Sigmoid colon (tissue), 6 donors: ENCODE measurements at regions not wholly inside any gene's neighbourhood (a gene's known extent, or its start where the extent isn't known, plus 50 kb on each side); places are given as distances from the start of the nearest gene placed in this dataset.

Experiments used
- DNase-seq: peaks from one replicate; pipeline ENCODE4 v3.0.0-alpha.2; 2019
- H3K27ac ChIP-seq, 4 donors: fragments of 200-600 bp; sonication (generic); one replicate each; pipeline ENCODE4 v1.5.1; 2016 to 2019; ENCODE audit warnings: mild to moderate bottlenecking in 1 of 4
- H3K27me3 ChIP-seq, 3 donors: fragments of 200-600 bp; sonication (generic); one replicate each; pipeline ENCODE4 v1.5.1; 2019; ENCODE audit warnings: mild to moderate bottlenecking in 1 of 3
- H3K36me3 ChIP-seq, 4 donors: fragments of 200-600 bp; sonication (generic); one replicate each; pipeline ENCODE4 v1.5.1; 2016 to 2019
- H3K4me1 ChIP-seq, 4 donors: fragments of 200-600 bp; sonication (generic); one replicate each; pipeline ENCODE4 v1.5.1; 2017 to 2019
- H3K4me3 ChIP-seq, 4 donors: fragments of 200-600 bp; sonication (generic); one replicate each; pipeline ENCODE4 v1.5.1; 2017 to 2019; ENCODE audit warnings: mild to moderate bottlenecking in 2 of 4, moderate library complexity in 1 of 4
- H3K9me3 ChIP-seq, 4 donors: fragments of 200-600 bp in 3 of 4; sonication (generic) in 3 of 4; one replicate each; pipeline versions ENCODE4 v1.5.1 to v1.6.1; 2013 to 2019
- EP300 ChIP-seq, 4 donors: sonication (generic); formaldehyde crosslinking; IDR thresholded peaks; one replicate each; pipeline ENCODE4 v1.6.1; 2017; ENCODE audit warnings: antibody characterized with exemption in 4 of 4
- POLR2A ChIP-seq, 2 donors: fragments of 450-650 bp; IDR thresholded peaks; one replicate each; pipeline ENCODE4 v1.6.1; 2016; ENCODE audit warnings: antibody characterized with exemption in 2 of 2, mild to moderate bottlenecking in 2 of 2, moderate library complexity in 2 of 2
- POLR2AphosphoS5 ChIP-seq, 4 donors: sonication (generic); formaldehyde crosslinking; IDR thresholded peaks; one replicate each; pipeline ENCODE4 v1.6.1; 2017; ENCODE audit warnings: antibody characterized with exemption in 4 of 4
- WGBS, 2 donors: extraction: QIAGEN DNeasy Blood & Tissue Kit; methylation state at CpG; one replicate each; pipeline ENCODE4 v1.1.7; 2013; 5-methylcytosine and 5-hydroxymethylcytosine counted together
- intact Hi-C: fragments of 100-400 bp; cut with DNase I; formaldehyde crosslinking; loops from one replicate; pipeline ENCODE4 v1.15.1; 2023
- TF ChIP-seq, protein P1 (sequence below), 4 experiments: fragments of 450-650 bp in 3 of 4; fragments of 200-600 bp in 1 of 4; IDR thresholded peaks; one replicate each; pipeline ENCODE4 v1.5.1; 2016 to 2019; ENCODE audit warnings: antibody characterized with exemption in 4 of 4, mild to moderate bottlenecking in 3 of 4, moderate library complexity in 2 of 4
- donor health status: healthy with polysubstance abuse.
- donor health status: healthy.

DNA sequence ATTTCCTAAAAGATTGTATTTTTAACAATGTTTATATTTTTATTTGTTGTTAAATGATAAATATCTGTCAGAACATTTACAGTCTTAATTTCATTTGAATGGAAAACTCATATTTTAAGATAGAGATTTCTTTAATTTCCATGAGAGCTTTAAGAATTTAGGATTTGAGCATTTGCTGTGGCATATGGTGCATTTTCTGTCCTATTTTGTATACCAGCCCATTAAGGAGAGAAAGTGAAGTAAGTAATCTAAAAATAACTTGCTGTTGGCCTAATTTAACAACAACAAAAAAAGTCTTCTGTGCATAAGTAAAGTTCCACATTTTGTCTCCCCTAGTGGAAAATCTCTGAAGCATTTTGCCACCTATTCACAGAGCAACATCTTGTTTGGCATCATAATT is 190.9 kb upstream of the PPP1R3A start:
- Histone ChIP-seq H3K4me3 (no peak overlapping the region), H3K9me3 (no peaks in the 10 kb centered on the region)
- intact Hi-C loops, result no loop called here

GRCh38 chr7:114109304-114109703 is 190.5 kb upstream of the PPP1R3A start:
- peaks cover 0 to 80% (median 48%) of the 10 kb centered on the region in 4 donors for H3K4me1 ChIP-seq
- no peaks in the 10 kb centered on the region for H3K9me3 ChIP-seq
- H3K27ac ChIP-seq, result no peak overlapping the region
- no peaks in the 10 kb centered on the region for H3K36me3 ChIP-seq
- DNase-seq, result no peak
- TF ChIP-seq EP300 (IDR thresholded peaks at IDR 0.05) (no peak), POLR2A (IDR thresholded peaks at IDR 0.05) (no peak), POLR2AphosphoS5 (IDR thresholded peaks at IDR 0.05) (no peak)
- TF ChIP-seq, protein P1, sequence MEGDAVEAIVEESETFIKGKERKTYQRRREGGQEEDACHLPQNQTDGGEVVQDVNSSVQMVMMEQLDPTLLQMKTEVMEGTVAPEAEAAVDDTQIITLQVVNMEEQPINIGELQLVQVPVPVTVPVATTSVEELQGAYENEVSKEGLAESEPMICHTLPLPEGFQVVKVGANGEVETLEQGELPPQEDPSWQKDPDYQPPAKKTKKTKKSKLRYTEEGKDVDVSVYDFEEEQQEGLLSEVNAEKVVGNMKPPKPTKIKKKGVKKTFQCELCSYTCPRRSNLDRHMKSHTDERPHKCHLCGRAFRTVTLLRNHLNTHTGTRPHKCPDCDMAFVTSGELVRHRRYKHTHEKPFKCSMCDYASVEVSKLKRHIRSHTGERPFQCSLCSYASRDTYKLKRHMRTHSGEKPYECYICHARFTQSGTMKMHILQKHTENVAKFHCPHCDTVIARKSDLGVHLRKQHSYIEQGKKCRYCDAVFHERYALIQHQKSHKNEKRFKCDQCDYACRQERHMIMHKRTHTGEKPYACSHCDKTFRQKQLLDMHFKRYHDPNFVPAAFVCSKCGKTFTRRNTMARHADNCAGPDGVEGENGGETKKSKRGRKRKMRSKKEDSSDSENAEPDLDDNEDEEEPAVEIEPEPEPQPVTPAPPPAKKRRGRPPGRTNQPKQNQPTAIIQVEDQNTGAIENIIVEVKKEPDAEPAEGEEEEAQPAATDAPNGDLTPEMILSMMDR (IDR thresholded peaks at IDR 0.05), result no peak
- intact Hi-C loops, result no loop called here
- no peaks in the 10 kb centered on the region for H3K27me3 ChIP-seq
- WGBS, 2 donors, result 90 to 95% methylated on average over 1 of the region's 1 CpG
- no peak overlapping the region for H3K4me3 ChIP-seq

More for the DNA sequence above, 190.9 kb upstream of the PPP1R3A start:
- H3K27ac ChIP-seq, result no peak overlapping the region
- peaks cover 0 to 79% (median 48%) of the 10 kb centered on the region in 4 donors for H3K4me1 ChIP-seq
- DNase-seq, result no peak
- no peak for TF ChIP-seq EP300 (IDR thresholded peaks at IDR 0.05)
- TF ChIP-seq POLR2AphosphoS5 (IDR thresholded peaks at IDR 0.05), result no peak
- TF ChIP-seq, protein P1 (IDR thresholded peaks at IDR 0.05), result no peak
- TF ChIP-seq POLR2A (IDR thresholded peaks at IDR 0.05), result no peak
- H3K27me3 ChIP-seq, result no peaks in the 10 kb centered on the region
- H3K36me3 ChIP-seq, result no peaks in the 10 kb centered on the region

GRCh38 chr7:114108510-114108909 is 189.7 kb upstream of the PPP1R3A start:
- no peaks in the 10 kb centered on the region for H3K9me3 ChIP-seq
- H3K4me3 ChIP-seq, result no peak overlapping the region
- H3K27ac ChIP-seq, result no peak overlapping the region
- TF ChIP-seq, protein P1 (IDR thresholded peaks at IDR 0.05), result no peak
- no peak for TF ChIP-seq POLR2A (IDR thresholded peaks at IDR 0.05)
- no peak for TF ChIP-seq EP300 (IDR thresholded peaks at IDR 0.05)
- TF ChIP-seq POLR2AphosphoS5 (IDR thresholded peaks at IDR 0.05), result no peak
- H3K27me3 ChIP-seq, result no peaks in the 10 kb centered on the region
- intact Hi-C loops, result no loop called here
- peaks cover 0 to 88% (median 52%) of the 10 kb centered on the region in 4 donors for H3K4me1 ChIP-seq
- DNase-seq, result no peak
- no peaks in the 10 kb centered on the region for H3K36me3 ChIP-seq

- H3K36me3 ChIP-seq, result no peaks in the 10 kb centered on the region
- H3K4me1 ChIP-seq, result peaks cover 0 to 92% (median 55%) of the 10 kb centered on the region in 4 donors
- no peaks in the 10 kb centered on the region for H3K27me3 ChIP-seq
- peak overlapping the region in 3 of 4 donors; percentile 1 to 67 (median 58) for H3K27ac ChIP-seq
- 74 to 76% methylated on average over 2 of the region's 2 CpGs for WGBS, 2 donors
- no peak for DNase-seq
- TF ChIP-seq EP300 (IDR thresholded peaks at IDR 0.05) (no peak), POLR2A (IDR thresholded peaks at IDR 0.05) (no peak), POLR2AphosphoS5 (IDR thresholded peaks at IDR 0.05) (no peak)
- TF ChIP-seq, protein P1 (IDR thresholded peaks at IDR 0.05), result no peak
- H3K4me3 ChIP-seq, result no peak overlapping the region
- intact Hi-C loops, result no loop called here
- H3K9me3 ChIP-seq, result no peaks in the 10 kb centered on the region
These were observed 188.7 kb upstream of the PPP1R3A start for GRCh38 chr7:114107522-114107921.

DNA sequence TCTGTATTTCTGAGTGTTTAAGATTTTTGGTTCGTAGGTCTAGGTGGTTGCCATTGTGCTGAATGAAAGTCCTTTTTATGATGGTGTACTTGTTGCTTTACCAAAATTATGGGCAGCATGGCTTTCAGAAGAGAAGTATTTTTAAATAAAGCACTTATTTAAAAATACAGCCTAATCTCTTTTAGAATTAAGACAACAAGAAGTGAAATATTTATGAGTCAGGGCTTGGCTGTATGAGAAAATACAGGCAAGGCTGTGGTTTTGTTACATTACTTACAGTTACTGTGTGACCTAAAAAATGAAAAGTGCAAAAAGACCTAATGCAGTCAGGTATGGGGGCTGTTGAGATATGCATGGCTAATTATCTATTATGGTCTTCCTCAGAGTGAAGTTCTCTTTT is 185.2 kb upstream of the PPP1R3A start:
- no peaks in the 10 kb centered on the region for H3K36me3 ChIP-seq
- intact Hi-C loops, result no loop called here
- H3K4me3 ChIP-seq, result no peak overlapping the region
- DNase-seq, result no peak
- H3K27ac ChIP-seq, result peak overlapping the region in 2 of 4 donors; percentile 58 to 67
- H3K9me3 ChIP-seq, result no peaks in the 10 kb centered on the region
- 83 to 93% methylated on average over 1 of the region's 1 CpG for WGBS, 2 donors
- peaks cover 0 to 71% (median 32%) of the 10 kb centered on the region in 4 donors for H3K4me1 ChIP-seq
- H3K27me3 ChIP-seq, result no peaks in the 10 kb centered on the region
- TF ChIP-seq POLR2AphosphoS5 (IDR thresholded peaks at IDR 0.05) (no peak), EP300 (IDR thresholded peaks at IDR 0.05) (no peak), POLR2A (IDR thresholded peaks at IDR 0.05) (no peak)
- TF ChIP-seq, protein P1 (IDR thresholded peaks at IDR 0.05), result no peak
